Activated T-helper 17 cell treated with anti-CD3 and anti-CD28 coated beads, Interleukin-2, amount 50 U/mL, for 72 hours (primary cell): ENCODE measurements at regions not wholly inside any gene's neighbourhood (a gene's known extent, or its start where the extent isn't known, plus 50 kb on each side); places are given as distances from the start of the nearest gene placed in this dataset.

ENCODE experiments used
- ATAC-seq: fragments of 150-1000 bp; cut with Tn5 transposase; replicated peaks from 2 replicates; pipeline ENCODE4 v1.10.0; 2021; ENCODE audit warnings: mild to moderate bottlenecking, moderate library complexity
- H3K27ac Mint-ChIP-seq: one replicate; pipeline ENCODE4 v1.8.0; 2022; ENCODE audit warnings: mixed read lengths
- H3K27me3 Mint-ChIP-seq: one replicate; pipeline ENCODE4 v1.8.0; 2022; ENCODE audit warnings: mixed read lengths
- H3K36me3 Mint-ChIP-seq: one replicate; pipeline ENCODE4 v1.8.0; 2022; ENCODE audit warnings: low read depth, mild to moderate bottlenecking, mixed read lengths
- H3K4me1 Mint-ChIP-seq: one replicate; pipeline ENCODE4 v1.8.0; 2022; ENCODE audit warnings: mixed read lengths
- H3K4me3 Mint-ChIP-seq: one replicate; pipeline ENCODE4 v1.8.0; 2022; ENCODE audit warnings: mild to moderate bottlenecking, mixed read lengths
- H3K9me3 Mint-ChIP-seq: one replicate; pipeline ENCODE4 v1.8.0; 2022; ENCODE audit warnings: mixed read lengths

- Mint-ChIP-seq H3K27me3 (no peaks in the 10 kb centered on the region), H3K4me3 (no peak overlapping the region), H3K4me1 (no peaks in the 10 kb centered on the region), H3K36me3 (no peaks in the 10 kb centered on the region), H3K27ac (no peak overlapping the region), H3K9me3 (no peaks in the 10 kb centered on the region)
- ATAC-seq = no peak
Measured at GRCh38 chr12:4099276-4099675, 174.3 kb upstream of the CCND2 start.

GRCh38 chr12:4091016-4091743 lies 182.4 kb upstream of the CCND2 start:
- no peaks in the 10 kb centered on the region for H3K36me3 Mint-ChIP-seq

GRCh38 chr12:4089956-4090355 lies 183.6 kb upstream of the CCND2 start:
- no peak for ATAC-seq
- Mint-ChIP-seq H3K27me3 (no peaks in the 10 kb centered on the region), H3K4me1 (no peaks in the 10 kb centered on the region), H3K27ac (no peak overlapping the region), H3K9me3 (no peaks in the 10 kb centered on the region), H3K36me3 (no peaks in the 10 kb centered on the region), H3K4me3 (no peak overlapping the region)

More at GRCh38 chr12:4091016-4091743, 182.4 kb upstream of the CCND2 start:
- Mint-ChIP-seq H3K27me3 (no peaks in the 10 kb centered on the region), H3K4me3 (no peak overlapping the region), H3K4me1 (no peaks in the 10 kb centered on the region), H3K27ac (no peak overlapping the region), H3K9me3 (no peaks in the 10 kb centered on the region)
- ATAC-seq = no peak

GRCh38 chr12:4089121-4089606 lies 184.4 kb upstream of the CCND2 start:
- H3K27me3 Mint-ChIP-seq = no peaks in the 10 kb centered on the region
- no peak overlapping the region for H3K4me3 Mint-ChIP-seq
- H3K27ac Mint-ChIP-seq = no peak overlapping the region
- no peak for ATAC-seq
- no peaks in the 10 kb centered on the region for H3K36me3 Mint-ChIP-seq
- no peaks in the 10 kb centered on the region for H3K4me1 Mint-ChIP-seq
- H3K9me3 Mint-ChIP-seq = no peaks in the 10 kb centered on the region

- no peak for ATAC-seq
- no peaks in the 10 kb centered on the region for H3K9me3 Mint-ChIP-seq
- H3K27ac Mint-ChIP-seq = no peak overlapping the region
- no peak overlapping the region for H3K4me3 Mint-ChIP-seq
- H3K4me1 Mint-ChIP-seq = no peaks in the 10 kb centered on the region
- H3K36me3 Mint-ChIP-seq = no peaks in the 10 kb centered on the region
- no peaks in the 10 kb centered on the region for H3K27me3 Mint-ChIP-seq
Measured at GRCh38 chr12:4088451-4088850, 185.1 kb upstream of the CCND2 start.

GRCh38 chr12:4086481-4086880 lies 187.1 kb upstream of the CCND2 start:
- Mint-ChIP-seq H3K4me1 (no peaks in the 10 kb centered on the region), H3K9me3 (no peaks in the 10 kb centered on the region), H3K27ac (no peak overlapping the region), H3K4me3 (no peak overlapping the region), H3K36me3 (no peaks in the 10 kb centered on the region), H3K27me3 (no peaks in the 10 kb centered on the region)
- no peak for ATAC-seq

- Mint-ChIP-seq H3K4me3 (no peak overlapping the region), H3K36me3 (no peaks in the 10 kb centered on the region), H3K4me1 (no peaks in the 10 kb centered on the region), H3K9me3 (no peaks in the 10 kb centered on the region), H3K27ac (no peak overlapping the region), H3K27me3 (no peaks in the 10 kb centered on the region)
- no peak for ATAC-seq
Measured at GRCh38 chr12:4084573-4084972, 189.0 kb upstream of the CCND2 start.

- H3K4me1 Mint-ChIP-seq = no peaks in the 10 kb centered on the region
- H3K36me3 Mint-ChIP-seq = no peaks in the 10 kb centered on the region
- peaks cover 3% of the 10 kb centered on the region for H3K9me3 Mint-ChIP-seq
- ATAC-seq = no peak
- no peak overlapping the region for H3K4me3 Mint-ChIP-seq
- H3K27ac Mint-ChIP-seq = no peak overlapping the region
- no peaks in the 10 kb centered on the region for H3K27me3 Mint-ChIP-seq
Measured at GRCh38 chr12:4082809-4083403, 190.7 kb upstream of the CCND2 start.

- H3K9me3 Mint-ChIP-seq = peaks cover 3% of the 10 kb centered on the region
- no peak overlapping the region for H3K4me3 Mint-ChIP-seq
- no peaks in the 10 kb centered on the region for H3K36me3 Mint-ChIP-seq
- no peak for ATAC-seq
- H3K4me1 Mint-ChIP-seq = no peaks in the 10 kb centered on the region
- H3K27me3 Mint-ChIP-seq = no peaks in the 10 kb centered on the region
- no peak overlapping the region for H3K27ac Mint-ChIP-seq
Measured at GRCh38 chr12:4080213-4080612, 193.3 kb upstream of the CCND2 start.

GRCh38 chr12:4074129-4074528 lies 199.4 kb upstream of the CCND2 start:
- Mint-ChIP-seq H3K9me3 (peaks cover 3% of the 10 kb centered on the region), H3K4me3 (no peak overlapping the region), H3K36me3 (no peaks in the 10 kb centered on the region), H3K27ac (no peak overlapping the region), H3K27me3 (peaks cover 3% of the 10 kb centered on the region), H3K4me1 (no peaks in the 10 kb centered on the region)
- no peak for ATAC-seq

- Mint-ChIP-seq H3K9me3 (no peaks in the 10 kb centered on the region), H3K36me3 (no peaks in the 10 kb centered on the region), H3K4me1 (peaks cover 2% of the 10 kb centered on the region), H3K27me3 (peaks cover 3% of the 10 kb centered on the region), H3K27ac (no peak overlapping the region), H3K4me3 (no peak overlapping the region)
- no peak for ATAC-seq
Measured at GRCh38 chr12:4069670-4070010, 196.4 kb upstream of the PARP11 start.

GRCh38 chr12:4068981-4069669 lies 195.9 kb upstream of the PARP11 start:
- H3K36me3 Mint-ChIP-seq = no peaks in the 10 kb centered on the region
- H3K27me3 Mint-ChIP-seq = peaks cover 3% of the 10 kb centered on the region
- peaks cover 5% of the 10 kb centered on the region for H3K4me1 Mint-ChIP-seq
- H3K9me3 Mint-ChIP-seq = no peaks in the 10 kb centered on the region
- H3K27ac Mint-ChIP-seq = no peak overlapping the region
- H3K4me3 Mint-ChIP-seq = no peak overlapping the region
- no peak for ATAC-seq

GRCh38 chr12:4064008-4064407 lies 190.8 kb upstream of the PARP11 start:
- peak overlapping the region; percentile 88 for H3K27ac Mint-ChIP-seq
- no peaks in the 10 kb centered on the region for H3K27me3 Mint-ChIP-seq
- peak overlapping the region; percentile 59 for H3K4me3 Mint-ChIP-seq
- H3K36me3 Mint-ChIP-seq = no peaks in the 10 kb centered on the region
- peaks cover 6% of the 10 kb centered on the region for H3K9me3 Mint-ChIP-seq
- peak; percentile 88 for ATAC-seq
- H3K4me1 Mint-ChIP-seq = peaks cover 17% of the 10 kb centered on the region

- H3K9me3 Mint-ChIP-seq = peaks cover 6% of the 10 kb centered on the region
- no peaks in the 10 kb centered on the region for H3K36me3 Mint-ChIP-seq
- ATAC-seq = no peak
- H3K27ac Mint-ChIP-seq = no peak overlapping the region
- H3K4me3 Mint-ChIP-seq = no peak overlapping the region
- peaks cover 34% of the 10 kb centered on the region for H3K4me1 Mint-ChIP-seq
- H3K27me3 Mint-ChIP-seq = no peaks in the 10 kb centered on the region
Measured at GRCh38 chr12:4059898-4060568, 186.8 kb upstream of the PARP11 start.
